Uterus (tissue), 3 donors: ENCODE measurements at regions not wholly inside any gene's neighbourhood (a gene's known extent, or its start where the extent isn't known, plus 50 kb on each side); places are given as distances from the start of the nearest gene placed in this dataset.

Experiments
- DNase-seq, 2 donors: peaks; one replicate each; pipeline ENCODE4 v3.0.0-alpha.2; 2019 to 2020
- H3K27ac ChIP-seq, 2 donors: fragments of 200-600 bp; sonication (generic); 1 replicate in 1 of 2; 2 replicates in 1 of 2; pipeline ENCODE4 v1.5.1; 2016 to 2018
- H3K27me3 ChIP-seq, 2 donors: fragments of 200-600 bp; sonication (generic); one replicate each; pipeline ENCODE4 v1.5.1; 2018 to 2019; ENCODE audit warnings: control low read depth in 1 of 2
- H3K36me3 ChIP-seq, 2 donors: fragments of 200-600 bp; sonication (generic); one replicate each; pipeline ENCODE4 v1.5.1; 2019; ENCODE audit warnings: control low read depth in 1 of 2
- H3K4me1 ChIP-seq, 2 donors: fragments of 200-600 bp; sonication (generic); one replicate each; pipeline ENCODE4 v1.5.1; 2018 to 2019; ENCODE audit warnings: control low read depth in 1 of 2
- H3K4me3 ChIP-seq, 2 donors: fragments of 200-600 bp; sonication (generic); 1 replicate in 1 of 2; 2 replicates in 1 of 2; pipeline ENCODE4 v1.5.1; 2018 to 2019; ENCODE audit warnings: mild to moderate bottlenecking in 1 of 2
- H3K9me3 ChIP-seq, 2 donors: fragments of 200-600 bp; sonication (generic); one replicate each; pipeline ENCODE4 v1.5.1; 2019; ENCODE audit warnings: control low read depth in 1 of 2
- CTCF ChIP-seq, 4 experiments: fragments of 200-600 bp in 2 of 4; fragments of 450-650 bp in 2 of 4; sonication (generic) in 2 of 4; IDR thresholded peaks; one replicate each; pipeline ENCODE4 v1.5.1; 2016 to 2019; ENCODE audit warnings: antibody characterized with exemption in 4 of 4, mild to moderate bottlenecking in 2 of 4, moderate library complexity in 1 of 4
- POLR2A ChIP-seq, 2 donors: fragments of 450-650 bp; IDR thresholded peaks; one replicate each; pipeline ENCODE4 v1.6.1; 2016; ENCODE audit warnings: antibody characterized with exemption in 2 of 2, mild to moderate bottlenecking in 1 of 2, moderate library complexity in 1 of 2
- intact Hi-C: fragments of 100-400 bp; cut with DNase I; formaldehyde crosslinking; loops from one replicate; pipeline ENCODE4 v1.15.1; 2023; ENCODE audit warnings: low total_unique reads
- donor health status: DM: yes; HTN: yes; CAD: no.

GRCh38 chr7:106600569-106601373 is 60.2 kb downstream of the CCDC71L start:
- TF ChIP-seq CTCF (IDR thresholded peaks at IDR 0.05) (no peak), POLR2A (IDR thresholded peaks at IDR 0.05) (no peak)
- H3K4me3 ChIP-seq: no peak overlapping the region
- no peak for DNase-seq
- H3K9me3 ChIP-seq: no peaks in the 10 kb centered on the region
- no peaks in the 10 kb centered on the region for H3K36me3 ChIP-seq
- H3K27me3 ChIP-seq: no peaks in the 10 kb centered on the region
- H3K27ac ChIP-seq: no peak overlapping the region
- intact Hi-C loops: no loop called here
- no peaks in the 10 kb centered on the region for H3K4me1 ChIP-seq

GRCh38 chr7:106599343-106599698 is 61.6 kb downstream of the CCDC71L start:
- intact Hi-C loops: no loop called here
- no peaks in the 10 kb centered on the region for H3K9me3 ChIP-seq
- no peaks in the 10 kb centered on the region for H3K36me3 ChIP-seq
- no peak for DNase-seq
- H3K27me3 ChIP-seq: no peaks in the 10 kb centered on the region
- H3K27ac ChIP-seq: no peak overlapping the region
- H3K4me3 ChIP-seq: no peak overlapping the region
- TF ChIP-seq POLR2A (IDR thresholded peaks at IDR 0.05) (no peak), CTCF (IDR thresholded peaks at IDR 0.05) (no peak)
- no peaks in the 10 kb centered on the region for H3K4me1 ChIP-seq

GRCh38 chr7:106598663-106599342 is 62.2 kb downstream of the CCDC71L start:
- H3K9me3 ChIP-seq: no peaks in the 10 kb centered on the region
- no peak overlapping the region for H3K4me3 ChIP-seq
- H3K4me1 ChIP-seq: no peaks in the 10 kb centered on the region
- DNase-seq: peak; percentile 22 to 27
- no peaks in the 10 kb centered on the region for H3K27me3 ChIP-seq
- no peak overlapping the region for H3K27ac ChIP-seq
- TF ChIP-seq POLR2A (IDR thresholded peaks at IDR 0.05): no peak
- intact Hi-C loops: no loop called here
- no peaks in the 10 kb centered on the region for H3K36me3 ChIP-seq

GRCh38 chr7:106597751-106598546 is 63.0 kb downstream of the CCDC71L start:
- intact Hi-C loops: no loop called here
- DNase-seq: no peak
- TF ChIP-seq CTCF (IDR thresholded peaks at IDR 0.05): no peak
- no peak for TF ChIP-seq POLR2A (IDR thresholded peaks at IDR 0.05)
- H3K27me3 ChIP-seq: no peaks in the 10 kb centered on the region
- no peaks in the 10 kb centered on the region for H3K9me3 ChIP-seq
- no peak overlapping the region for H3K27ac ChIP-seq
- H3K4me1 ChIP-seq: no peaks in the 10 kb centered on the region
- no peaks in the 10 kb centered on the region for H3K36me3 ChIP-seq
- no peak overlapping the region for H3K4me3 ChIP-seq

- Histone ChIP-seq H3K27me3 (no peaks in the 10 kb centered on the region), H3K4me1 (no peaks in the 10 kb centered on the region), H3K4me3 (no peak overlapping the region), H3K36me3 (no peaks in the 10 kb centered on the region), H3K27ac (no peak overlapping the region), H3K9me3 (no peaks in the 10 kb centered on the region)
- DNase-seq: no peak
- intact Hi-C loops: no loop called here
- no peak for TF ChIP-seq CTCF (IDR thresholded peaks at IDR 0.05)
- TF ChIP-seq POLR2A (IDR thresholded peaks at IDR 0.05): no peak
Observed at GRCh38 chr7:106597014-106597413, 63.9 kb downstream of the CCDC71L start.
